ENCODE measurements at regions not wholly inside any gene's neighbourhood (a gene's known extent, or its start where the extent isn't known, plus 50 kb on each side); places are given as distances from the start of the nearest gene placed in this dataset.

DNA sequence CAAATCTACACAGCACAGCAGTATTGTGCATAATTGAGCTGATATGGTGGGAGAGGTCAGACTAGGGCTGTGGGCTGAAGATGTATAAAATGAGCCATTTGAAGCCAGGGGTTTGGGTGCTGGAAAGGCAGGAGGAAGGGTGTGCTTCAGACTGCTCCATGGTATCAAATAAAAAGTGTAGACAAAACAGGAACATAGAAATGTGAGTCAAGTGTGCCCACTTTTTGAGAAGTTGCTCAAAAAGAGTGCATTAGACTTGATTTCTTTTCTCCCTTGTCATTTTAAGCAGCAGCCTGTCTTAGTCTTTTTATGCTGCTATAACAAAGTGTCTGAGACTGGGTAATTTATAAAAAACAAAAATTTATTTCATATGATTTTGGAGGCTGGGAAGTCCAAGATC, 55.8 kb upstream of the ZFAND5 start:
- in situ Hi-C loops (cut with HindIII; ENCODE audit: low pct_unique_long_range_greater_than_20kb, low sequenced_read_pairs), result no loop called here
- TF ChIP-seq JUND (IDR thresholded peaks at IDR 0.05; ENCODE audit: low read depth), result no peak
- no peak for DNase-seq (ENCODE audit: low read depth in 1 of 2, low spot score in 1 of 2)

DNA sequence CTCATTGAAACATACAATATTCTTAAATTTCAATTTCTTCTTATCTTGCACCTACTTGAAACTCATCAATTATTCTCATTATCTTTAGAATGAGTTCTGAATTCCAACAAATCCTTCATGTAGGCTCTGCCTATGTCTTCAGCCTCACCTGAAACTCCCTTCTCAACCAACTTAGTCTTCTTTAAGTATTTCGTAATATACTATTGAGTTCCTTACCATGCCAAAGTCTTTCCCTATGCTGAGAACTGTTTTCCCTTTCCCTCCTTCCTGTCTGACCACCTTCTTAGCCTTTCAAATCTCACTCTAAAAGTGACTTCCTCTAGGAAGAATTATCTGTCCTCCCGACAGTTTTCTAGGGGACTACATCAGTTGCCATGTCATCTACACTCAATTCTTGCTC, 50.9 kb upstream of the ZFAND5 start:
- in situ Hi-C loops (cut with HindIII; ENCODE audit: low pct_unique_long_range_greater_than_20kb, low sequenced_read_pairs), result no loop called here
- no peak for TF ChIP-seq JUND (IDR thresholded peaks at IDR 0.05; ENCODE audit: low read depth)

DNA sequence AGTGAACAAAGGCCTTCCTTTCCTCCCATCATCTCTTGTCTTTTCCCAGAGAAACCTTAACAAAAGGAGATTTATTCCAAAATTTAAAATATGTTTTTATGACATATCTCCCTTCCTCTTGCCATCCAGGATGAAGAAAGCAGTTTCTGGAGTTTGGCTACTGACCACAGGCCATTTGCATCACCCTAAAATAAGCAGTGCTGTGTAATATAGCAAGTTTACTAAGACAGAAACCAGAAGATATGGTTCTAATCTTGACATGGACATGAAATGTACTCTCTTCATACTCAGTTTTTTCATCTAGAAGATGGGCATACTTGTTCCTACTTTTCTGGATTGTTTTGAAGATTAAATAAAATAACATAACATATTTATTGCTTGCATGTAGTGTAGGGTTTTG, 50.2 kb upstream of the ZFAND5 start:
- in situ Hi-C loops (cut with HindIII; ENCODE audit: low pct_unique_long_range_greater_than_20kb, low sequenced_read_pairs), result no loop called here
- DNase-seq (ENCODE audit: low read depth in 1 of 2, low spot score in 1 of 2), result no peak
- no peak for TF ChIP-seq JUND (IDR thresholded peaks at IDR 0.05; ENCODE audit: low read depth)

More for the DNA sequence above, 50.9 kb upstream of the ZFAND5 start:
- DNase-seq (ENCODE audit: low read depth in 1 of 2, low spot score in 1 of 2), result no peak

All from T47D (cell line).